MM.1S (cell line): ENCODE measurements at regions not wholly inside any gene's neighbourhood (a gene's known extent, or its start where the extent isn't known, plus 50 kb on each side); places are given as distances from the start of the nearest gene placed in this dataset.

Source experiments
- EZH2 ChIP-seq: fragments of 300-600 bp; sonication (generic); optimal IDR thresholded peaks from 2 replicates; pipeline ENCODE3; 2017; ENCODE audit warnings: low read depth, mild to moderate bottlenecking, antibody characterized with exemption, low read length, mixed read lengths
- TF ChIP-seq, protein P1 (sequence below): fragments of 300-600 bp; sonication (generic); IDR thresholded peaks from 2 replicates; pipeline ENCODE4 v1.5.1; 2016; ENCODE audit warnings: antibody characterized with exemption, low read length, mixed read lengths

DNA sequence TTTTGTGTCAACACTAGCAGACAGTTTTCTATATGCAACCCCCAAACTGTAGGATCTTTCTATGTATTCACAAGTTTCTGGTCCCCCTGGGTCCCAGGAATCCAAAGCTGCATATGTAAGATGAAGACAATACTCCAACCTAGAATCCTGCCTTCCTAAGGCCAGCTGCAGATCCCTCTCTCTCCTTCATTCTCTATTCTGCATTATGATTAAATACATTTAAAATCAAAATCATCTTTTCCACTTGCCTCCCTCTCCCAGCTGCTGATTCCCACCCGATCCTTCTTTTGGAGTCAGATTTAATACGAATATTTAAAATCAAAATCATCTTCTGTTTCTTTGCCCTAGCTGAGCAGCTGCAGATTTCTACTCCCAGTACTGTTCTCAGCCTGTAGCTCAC is 783.0 kb upstream of the ZEB2 start:
- TF ChIP-seq EZH2 = no peak
- TF ChIP-seq, protein P1, sequence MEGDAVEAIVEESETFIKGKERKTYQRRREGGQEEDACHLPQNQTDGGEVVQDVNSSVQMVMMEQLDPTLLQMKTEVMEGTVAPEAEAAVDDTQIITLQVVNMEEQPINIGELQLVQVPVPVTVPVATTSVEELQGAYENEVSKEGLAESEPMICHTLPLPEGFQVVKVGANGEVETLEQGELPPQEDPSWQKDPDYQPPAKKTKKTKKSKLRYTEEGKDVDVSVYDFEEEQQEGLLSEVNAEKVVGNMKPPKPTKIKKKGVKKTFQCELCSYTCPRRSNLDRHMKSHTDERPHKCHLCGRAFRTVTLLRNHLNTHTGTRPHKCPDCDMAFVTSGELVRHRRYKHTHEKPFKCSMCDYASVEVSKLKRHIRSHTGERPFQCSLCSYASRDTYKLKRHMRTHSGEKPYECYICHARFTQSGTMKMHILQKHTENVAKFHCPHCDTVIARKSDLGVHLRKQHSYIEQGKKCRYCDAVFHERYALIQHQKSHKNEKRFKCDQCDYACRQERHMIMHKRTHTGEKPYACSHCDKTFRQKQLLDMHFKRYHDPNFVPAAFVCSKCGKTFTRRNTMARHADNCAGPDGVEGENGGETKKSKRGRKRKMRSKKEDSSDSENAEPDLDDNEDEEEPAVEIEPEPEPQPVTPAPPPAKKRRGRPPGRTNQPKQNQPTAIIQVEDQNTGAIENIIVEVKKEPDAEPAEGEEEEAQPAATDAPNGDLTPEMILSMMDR = no peak
